B cell (primary cell): ENCODE measurements at regions not wholly inside any gene's neighbourhood (a gene's known extent, or its start where the extent isn't known, plus 50 kb on each side); places are given as distances from the start of the nearest gene placed in this dataset.

Experiments
- ATAC-seq: fragments of 200-7000 bp; cut with Tn5 transposase; one replicate; pipeline ENCODE4 v1.10.0; 2021; ENCODE audit warnings: low read depth, mild to moderate bottlenecking, moderate number of reproducible peaks, moderate library complexity
- CTCF ChIA-PET: fragments of 350-600 bp; sonication (Branson Sonifier 250); formaldehyde crosslinking; loops from one replicate; lab custom pipeline; 2021; ENCODE audit warnings: antibody characterized with exemption, inconsistent platforms; lab: Charles Lee
- POLR2A ChIA-PET: fragments of 350-600 bp; sonication (Branson Sonifier 250); formaldehyde crosslinking; loops from one replicate; lab custom pipeline; 2021; ENCODE audit warnings: antibody characterized with exemption; lab: Charles Lee
- DNase-seq: peaks from one replicate; pipeline ENCODE4 v3.0.0; 2013
- H2AFZ ChIP-seq: 2 replicates; pipeline ENCODE4 v1.6.1; 2012; ENCODE audit warnings: mild to moderate bottlenecking, low read depth, low read length; ENCODE audit not compliant: insufficient read depth, poor library complexity, severe bottlenecking
- H3K27ac ChIP-seq, 2 donors: 1 replicate in 1 of 2; 2 replicates in 1 of 2; pipeline ENCODE4 v1.5.1; 2012 to 2013; ENCODE audit warnings: low read length in 2 of 2, mild to moderate bottlenecking in 2 of 2, moderate library complexity in 1 of 2
- H3K27me3 ChIP-seq, 4 experiments: fragments of 200-600 bp in 1 of 4; sonication (generic) in 1 of 4; replicated peaks in 1 of 4; 1 replicate in 2 of 4; 2 replicates in 2 of 4; pipeline versions ENCODE4 v1.6.1 to v1.7.0; 2013 to 2016; ENCODE audit warnings: low read length in 3 of 4, mild to moderate bottlenecking in 2 of 4, mixed read lengths in 1 of 4, moderate library complexity in 1 of 4; ENCODE audit not compliant: insufficient read depth in 4 of 4, control insufficient read depth in 3 of 4; ENCODE audit errors: control extremely low read depth in 1 of 4
- H3K36me3 ChIP-seq, 2 experiments: replicated peaks in 1 of 2; 1 replicate in 1 of 2; 2 replicates in 1 of 2; pipeline versions ENCODE4 v1.6.1 to v1.7.1; 2013; ENCODE audit warnings: low read length in 1 of 2; ENCODE audit not compliant: insufficient read depth in 2 of 2, control insufficient read depth in 1 of 2; ENCODE audit errors: control extremely low read depth in 1 of 2, extremely low read depth in 1 of 2
- H3K4me1 ChIP-seq, 2 donors: fragments of 200-600 bp in 1 of 2; sonication (generic) in 1 of 2; 1 replicate in 1 of 2; 2 replicates in 1 of 2; pipeline versions ENCODE4 v1.5.1 to v1.6.1; 2013 to 2017; ENCODE audit warnings: low read length in 2 of 2; ENCODE audit not compliant: control insufficient read depth in 2 of 2, insufficient read depth in 2 of 2
- H3K4me2 ChIP-seq: replicated peaks from 2 replicates; pipeline ENCODE3; 2012; ENCODE audit warnings: mild to moderate bottlenecking, low read depth, low read length; ENCODE audit not compliant: poor library complexity, severe bottlenecking
- H3K4me3 ChIP-seq, 5 experiments: fragments of 200-600 bp in 1 of 5; sonication (generic) in 1 of 5; 1 replicate in 3 of 5; 2 replicates in 2 of 5; pipeline versions ENCODE4 v1.5.1 to v1.7.0; 2011 to 2016; ENCODE audit warnings: low read length in 4 of 5, mild to moderate bottlenecking in 4 of 5, low read depth in 2 of 5, control low read depth in 1 of 5, moderate library complexity in 1 of 5; ENCODE audit not compliant: insufficient read depth in 1 of 5; ENCODE audit errors: control extremely low read depth in 1 of 5, extremely low read depth in 1 of 5
- H3K79me2 ChIP-seq: fragments of 200-600 bp; sonication (generic); one replicate; pipeline ENCODE4 v1.6.0; 2016; ENCODE audit warnings: low read length; ENCODE audit not compliant: control insufficient read depth, insufficient read depth
- H3K9ac ChIP-seq: fragments of 200-600 bp; sonication (generic); 2 replicates; pipeline ENCODE4 v1.6.1; 2017; ENCODE audit warnings: mild to moderate bottlenecking, low read length, moderate library complexity
- H3K9me3 ChIP-seq, 3 donors: one replicate each; pipeline versions ENCODE4 v1.6.1 to v1.7.1; 2013; ENCODE audit warnings: low read length in 2 of 3; ENCODE audit not compliant: control insufficient read depth in 2 of 3, insufficient read depth in 1 of 3; ENCODE audit errors: control extremely low read depth in 1 of 3
- H4K20me1 ChIP-seq: 2 replicates; pipeline ENCODE4 v1.6.0; 2012; ENCODE audit warnings: mild to moderate bottlenecking, low read length; ENCODE audit not compliant: insufficient read depth, control insufficient read depth, poor library complexity, severe bottlenecking
- H3K27ac Mint-ChIP-seq: one replicate; pipeline ENCODE4 v1.8.0; 2021; ENCODE audit warnings: mixed read lengths
- H3K27me3 Mint-ChIP-seq: one replicate; pipeline ENCODE4 v1.8.0; 2021; ENCODE audit warnings: mixed read lengths
- H3K4me1 Mint-ChIP-seq: one replicate; pipeline ENCODE4 v1.8.0; 2021; ENCODE audit warnings: mixed read lengths
- H3K4me3 Mint-ChIP-seq: one replicate; pipeline ENCODE4 v1.8.0; 2021; ENCODE audit warnings: mixed read lengths
- H3K9me3 Mint-ChIP-seq: one replicate; pipeline ENCODE4 v1.8.0; 2022; ENCODE audit warnings: mixed read lengths; ENCODE audit not compliant: insufficient read depth
- CTCF ChIP-seq: fragments of 200-600 bp; IDR thresholded peaks from one replicate; pipeline ENCODE4 v1.8.0; 2022; ENCODE audit warnings: antibody characterized with exemption, mild to moderate bottlenecking
- EZH2 ChIP-seq: IDR thresholded peaks from 2 replicates; pipeline ENCODE4 v1.6.1; 2012; ENCODE audit warnings: borderline replicate concordance, low read depth, mild to moderate bottlenecking, moderate library complexity, low read length; ENCODE audit not compliant: insufficient read depth, poor library complexity, severe bottlenecking
- WGBS: methylation state at CpG from one replicate; pipeline ENCODE4 v1.1.5; 2013; ENCODE audit warnings: missing lambda C conversion rate; ENCODE audit not compliant: insufficient coverage; 5-methylcytosine and 5-hydroxymethylcytosine counted together
- intact Hi-C: fragments of 100-400 bp; cut with micrococcal nuclease; formaldehyde crosslinking; loops from one replicate; pipeline ENCODE4 v1.10.0; 2022

- Histone ChIP-seq H3K4me3 (no peak overlapping the region), H4K20me1 (no peaks in the 10 kb centered on the region), H3K27me3 (no peaks in the 10 kb centered on the region), H2AFZ (no peak overlapping the region), H3K79me2 (no peaks in the 10 kb centered on the region), H3K4me2 (no peak overlapping the region), H3K9ac (no peak overlapping the region), H3K9me3 (no peaks in the 10 kb centered on the region), H3K27ac (no peak overlapping the region), H3K36me3 (no peaks in the 10 kb centered on the region), H3K4me1 (peaks cover 0 to 3% of the 10 kb centered on the region in 2 donors)
- intact Hi-C loops: no loop called here
- CTCF ChIA-PET: interaction anchor here (0.6 kb wide), 1 partner anchor 1283 kb away, joined by 4 read pairs; no protein-coding TSS in a partner anchor
- peaks cover 9% of the 10 kb centered on the region for H3K4me1 Mint-ChIP-seq
- H3K27ac Mint-ChIP-seq: no peak overlapping the region
- WGBS: no CpG with 5 or more reads among the region's 5 CpGs
- H3K4me3 Mint-ChIP-seq: no peak overlapping the region
- POLR2A ChIA-PET: no interaction called here
- peaks cover 14% of the 10 kb centered on the region for H3K27me3 Mint-ChIP-seq
- DNase-seq (no peak), ATAC-seq (no peak)
- TF ChIP-seq CTCF (no peak), EZH2 (no peak)
- H3K9me3 Mint-ChIP-seq: no peaks in the 10 kb centered on the region
These were observed 90.8 kb downstream of the ZNF330 start for GRCh38 chr4:141311246-141312204.

GRCh38 chr4:141314627-141315026, 93.9 kb downstream of the ZNF330 start:
- no peak overlapping the region for H3K4me2 ChIP-seq
- H3K9me3 ChIP-seq: no peaks in the 10 kb centered on the region
- no peak overlapping the region for H3K9ac ChIP-seq
- WGBS: no CpG with 5 or more reads among the region's 1 CpG
- ChIA-PET CTCF (no interaction called here), POLR2A (no interaction called here)
- Mint-ChIP-seq H3K4me3 (no peak overlapping the region), H3K27ac (no peak overlapping the region), H3K9me3 (no peaks in the 10 kb centered on the region), H3K27me3 (peaks cover 14% of the 10 kb centered on the region), H3K4me1 (peaks cover 4% of the 10 kb centered on the region)
- no peak overlapping the region for H3K27ac ChIP-seq
- H3K79me2 ChIP-seq: no peaks in the 10 kb centered on the region
- no peak overlapping the region for H3K4me3 ChIP-seq
- no peaks in the 10 kb centered on the region for H3K4me1 ChIP-seq
- H2AFZ ChIP-seq: no peak overlapping the region
- intact Hi-C loops: no loop called here
- H3K27me3 ChIP-seq: no peaks in the 10 kb centered on the region
- no peak for ATAC-seq
- DNase-seq: no peak
- no peaks in the 10 kb centered on the region for H4K20me1 ChIP-seq
- TF ChIP-seq CTCF (no peak), EZH2 (no peak)
- no peaks in the 10 kb centered on the region for H3K36me3 ChIP-seq
